ENCODE measurements at regions not wholly inside any gene's neighbourhood (a gene's known extent, or its start where the extent isn't known, plus 50 kb on each side); places are given as distances from the start of the nearest gene placed in this dataset.

DNA sequence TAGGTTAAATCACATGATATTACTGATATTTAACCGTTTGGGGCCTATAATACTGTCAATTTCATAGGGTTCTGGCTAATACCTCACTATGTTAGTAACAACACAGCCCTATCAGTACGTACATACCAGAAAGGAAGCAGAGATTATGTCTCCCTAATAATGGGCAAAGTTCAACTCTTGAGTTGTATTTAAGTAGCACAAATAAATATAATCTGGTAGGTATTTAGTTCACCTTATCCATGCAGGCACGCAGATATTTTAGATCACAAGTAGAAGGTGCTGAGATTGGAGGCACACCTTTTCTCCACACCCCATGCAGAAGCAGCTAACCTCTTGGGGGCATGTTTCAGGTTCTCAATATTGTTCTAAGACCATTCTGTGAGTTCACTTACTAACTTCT lies 118.9 kb downstream of the IRS1 start:
- intact Hi-C loops (cut with micrococcal nuclease; ENCODE audit: unreplicated experiment) = no loop called here
- ChIA-PET CTCF (no interaction called here), POLR2A (no interaction called here)
- Histone ChIP-seq H3K9me3 (ENCODE audit: control insufficient read depth, insufficient read depth, low read depth, low read length) (no peaks in the 10 kb centered on the region), H3K36me3 (ENCODE audit: control insufficient read depth, insufficient read depth, low read length) (no peaks in the 10 kb centered on the region), H3K27me3 (ENCODE audit: control insufficient read depth, insufficient read depth, low read length) (no peaks in the 10 kb centered on the region), H3K4me3 (ENCODE audit: low read depth in 2 of 2, low read length in 2 of 2) (no peak overlapping the region), H3K27ac (ENCODE audit: low read length) (no peak overlapping the region), H3K4me1 (ENCODE audit: control insufficient read depth, insufficient read depth, low read length) (no peaks in the 10 kb centered on the region)
- ATAC-seq (no peak), DNase-seq (ENCODE audit: low read depth, low spot score) (no peak)
- no TSS peak for BruUV-seq (replicated peaks)
- TF ChIP-seq, protein P1, sequence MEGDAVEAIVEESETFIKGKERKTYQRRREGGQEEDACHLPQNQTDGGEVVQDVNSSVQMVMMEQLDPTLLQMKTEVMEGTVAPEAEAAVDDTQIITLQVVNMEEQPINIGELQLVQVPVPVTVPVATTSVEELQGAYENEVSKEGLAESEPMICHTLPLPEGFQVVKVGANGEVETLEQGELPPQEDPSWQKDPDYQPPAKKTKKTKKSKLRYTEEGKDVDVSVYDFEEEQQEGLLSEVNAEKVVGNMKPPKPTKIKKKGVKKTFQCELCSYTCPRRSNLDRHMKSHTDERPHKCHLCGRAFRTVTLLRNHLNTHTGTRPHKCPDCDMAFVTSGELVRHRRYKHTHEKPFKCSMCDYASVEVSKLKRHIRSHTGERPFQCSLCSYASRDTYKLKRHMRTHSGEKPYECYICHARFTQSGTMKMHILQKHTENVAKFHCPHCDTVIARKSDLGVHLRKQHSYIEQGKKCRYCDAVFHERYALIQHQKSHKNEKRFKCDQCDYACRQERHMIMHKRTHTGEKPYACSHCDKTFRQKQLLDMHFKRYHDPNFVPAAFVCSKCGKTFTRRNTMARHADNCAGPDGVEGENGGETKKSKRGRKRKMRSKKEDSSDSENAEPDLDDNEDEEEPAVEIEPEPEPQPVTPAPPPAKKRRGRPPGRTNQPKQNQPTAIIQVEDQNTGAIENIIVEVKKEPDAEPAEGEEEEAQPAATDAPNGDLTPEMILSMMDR (IDR thresholded peaks at IDR 0.05) = no peak
- in situ Hi-C loops (cut with HindIII; ENCODE audit: low pct_unique_long_range_greater_than_20kb, low sequenced_read_pairs) = no loop called here

DNA sequence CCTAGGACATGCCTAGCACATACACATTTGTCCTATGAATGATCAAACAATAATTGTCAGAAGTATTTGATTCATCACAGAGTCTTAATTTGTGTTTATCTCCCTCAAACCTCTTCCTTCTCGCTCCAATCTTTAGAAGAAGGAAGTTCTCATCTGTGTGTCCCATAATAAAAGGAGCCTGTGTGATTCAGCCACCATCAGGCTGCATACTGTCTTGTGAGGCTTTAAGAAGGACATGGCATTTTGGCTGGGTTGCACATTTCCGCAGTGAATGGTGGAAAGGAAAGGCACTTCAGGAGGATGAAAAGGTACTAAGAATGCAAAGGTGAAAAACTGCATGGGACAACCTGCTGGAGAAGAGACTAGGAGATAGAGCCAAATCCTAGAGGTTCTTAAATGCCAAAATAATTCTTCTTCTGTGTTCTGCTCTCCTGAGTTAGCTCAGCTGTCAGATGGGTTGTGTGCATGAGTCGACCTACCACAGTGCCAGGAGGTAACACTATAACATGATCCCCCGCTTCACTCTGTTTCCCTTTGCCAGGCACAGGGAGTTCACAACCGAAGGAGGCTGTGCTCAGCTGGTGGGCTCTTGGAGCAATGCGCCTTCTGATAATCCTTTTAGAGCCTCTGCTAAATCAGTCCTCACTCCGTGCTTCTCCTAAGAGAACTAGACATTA lies 120.1 kb downstream of the IRS1 start:
- Histone ChIP-seq H3K9me3 (ENCODE audit: control insufficient read depth, insufficient read depth, low read depth, low read length) (no peaks in the 10 kb centered on the region), H3K27me3 (ENCODE audit: control insufficient read depth, insufficient read depth, low read length) (no peaks in the 10 kb centered on the region), H3K4me3 (ENCODE audit: low read depth in 2 of 2, low read length in 2 of 2) (no peak overlapping the region), H3K27ac (ENCODE audit: low read length) (no peak overlapping the region), H3K36me3 (ENCODE audit: control insufficient read depth, insufficient read depth, low read length) (no peaks in the 10 kb centered on the region), H3K4me1 (ENCODE audit: control insufficient read depth, insufficient read depth, low read length) (no peaks in the 10 kb centered on the region)
- ChIA-PET POLR2A (interaction anchor here (0.6 kb wide), 1 partner anchor 320 kb away, joined by 3 read pairs; no protein-coding TSS in a partner anchor), CTCF (no interaction called here)
- TF ChIP-seq, protein P2, sequence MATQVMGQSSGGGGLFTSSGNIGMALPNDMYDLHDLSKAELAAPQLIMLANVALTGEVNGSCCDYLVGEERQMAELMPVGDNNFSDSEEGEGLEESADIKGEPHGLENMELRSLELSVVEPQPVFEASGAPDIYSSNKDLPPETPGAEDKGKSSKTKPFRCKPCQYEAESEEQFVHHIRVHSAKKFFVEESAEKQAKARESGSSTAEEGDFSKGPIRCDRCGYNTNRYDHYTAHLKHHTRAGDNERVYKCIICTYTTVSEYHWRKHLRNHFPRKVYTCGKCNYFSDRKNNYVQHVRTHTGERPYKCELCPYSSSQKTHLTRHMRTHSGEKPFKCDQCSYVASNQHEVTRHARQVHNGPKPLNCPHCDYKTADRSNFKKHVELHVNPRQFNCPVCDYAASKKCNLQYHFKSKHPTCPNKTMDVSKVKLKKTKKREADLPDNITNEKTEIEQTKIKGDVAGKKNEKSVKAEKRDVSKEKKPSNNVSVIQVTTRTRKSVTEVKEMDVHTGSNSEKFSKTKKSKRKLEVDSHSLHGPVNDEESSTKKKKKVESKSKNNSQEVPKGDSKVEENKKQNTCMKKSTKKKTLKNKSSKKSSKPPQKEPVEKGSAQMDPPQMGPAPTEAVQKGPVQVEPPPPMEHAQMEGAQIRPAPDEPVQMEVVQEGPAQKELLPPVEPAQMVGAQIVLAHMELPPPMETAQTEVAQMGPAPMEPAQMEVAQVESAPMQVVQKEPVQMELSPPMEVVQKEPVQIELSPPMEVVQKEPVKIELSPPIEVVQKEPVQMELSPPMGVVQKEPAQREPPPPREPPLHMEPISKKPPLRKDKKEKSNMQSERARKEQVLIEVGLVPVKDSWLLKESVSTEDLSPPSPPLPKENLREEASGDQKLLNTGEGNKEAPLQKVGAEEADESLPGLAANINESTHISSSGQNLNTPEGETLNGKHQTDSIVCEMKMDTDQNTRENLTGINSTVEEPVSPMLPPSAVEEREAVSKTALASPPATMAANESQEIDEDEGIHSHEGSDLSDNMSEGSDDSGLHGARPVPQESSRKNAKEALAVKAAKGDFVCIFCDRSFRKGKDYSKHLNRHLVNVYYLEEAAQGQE (IDR thresholded peaks at IDR 0.05; ENCODE audit: insufficient read depth in 1 of 2, low read depth in 2 of 2, low read length in 1 of 2) = no peak
- TF ChIP-seq, protein P1 (IDR thresholded peaks at IDR 0.05) = no peak
- in situ Hi-C loops (cut with HindIII; ENCODE audit: low pct_unique_long_range_greater_than_20kb, low sequenced_read_pairs) = no loop called here
- DNase-seq (ENCODE audit: low read depth, low spot score) (no peak), ATAC-seq (no peak)
- no TSS peak for BruUV-seq (replicated peaks)
- intact Hi-C loops (cut with micrococcal nuclease; ENCODE audit: unreplicated experiment) = no loop called here

DNA sequence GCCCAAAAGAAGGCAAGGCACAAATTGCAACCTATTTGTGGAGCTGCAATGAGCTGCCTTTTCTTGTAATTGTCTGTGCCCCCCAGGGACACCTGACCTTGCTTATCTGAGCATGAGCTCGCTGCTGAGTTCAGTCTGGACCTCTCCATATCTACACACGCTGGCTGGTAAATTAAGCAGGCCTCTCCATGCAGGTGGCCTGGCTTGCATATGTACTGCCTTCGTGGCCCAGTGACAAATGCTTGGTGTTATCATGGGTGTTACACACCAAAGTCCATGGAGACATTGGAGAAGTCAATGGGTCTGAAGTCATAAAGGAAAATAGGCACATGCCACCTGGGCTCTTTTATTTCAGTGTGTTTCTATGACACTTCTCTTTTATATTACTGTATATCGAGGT lies 121.2 kb downstream of the IRS1 start:
- ChIA-PET POLR2A (no interaction called here), CTCF (no interaction called here)
- no peak for ATAC-seq
- BruUV-seq (replicated peaks) = no TSS peak
- Histone ChIP-seq H3K4me1 (ENCODE audit: control insufficient read depth, insufficient read depth, low read length) (no peaks in the 10 kb centered on the region), H3K27me3 (ENCODE audit: control insufficient read depth, insufficient read depth, low read length) (no peaks in the 10 kb centered on the region), H3K4me3 (ENCODE audit: low read depth in 2 of 2, low read length in 2 of 2) (no peak overlapping the region), H3K36me3 (ENCODE audit: control insufficient read depth, insufficient read depth, low read length) (no peaks in the 10 kb centered on the region), H3K27ac (ENCODE audit: low read length) (no peak overlapping the region), H3K9me3 (ENCODE audit: control insufficient read depth, insufficient read depth, low read depth, low read length) (no peaks in the 10 kb centered on the region)
- in situ Hi-C loops (cut with HindIII; ENCODE audit: low pct_unique_long_range_greater_than_20kb, low sequenced_read_pairs) = no loop called here
- intact Hi-C loops (cut with micrococcal nuclease; ENCODE audit: unreplicated experiment) = no loop called here
- DNase-seq (ENCODE audit: low read depth, low spot score) = no peak
- TF ChIP-seq, protein P2 (IDR thresholded peaks at IDR 0.05; ENCODE audit: insufficient read depth in 1 of 2, low read depth in 2 of 2, low read length in 1 of 2) = no peak
- no peak for TF ChIP-seq TCF7L2 (IDR thresholded peaks at IDR 0.05; ENCODE audit: low read depth, low read length)
- no peak for TF ChIP-seq SIN3A (IDR thresholded peaks at IDR 0.05; ENCODE audit: borderline replicate concordance, insufficient read depth, low read depth, low read length)
- TF ChIP-seq, protein P1 (IDR thresholded peaks at IDR 0.05) = no peak

All from Panc1 (cell line).